NCI-H526 (cell line): ENCODE measurements at regions not wholly inside any gene's neighbourhood (a gene's known extent, or its start where the extent isn't known, plus 50 kb on each side); places are given as distances from the start of the nearest gene placed in this dataset.

Source experiments
- DNase-seq, 2 experiments: peaks; one replicate each; lab custom pipeline; 2025; lab: John Stamatoyannopoulos, UW

DNA sequence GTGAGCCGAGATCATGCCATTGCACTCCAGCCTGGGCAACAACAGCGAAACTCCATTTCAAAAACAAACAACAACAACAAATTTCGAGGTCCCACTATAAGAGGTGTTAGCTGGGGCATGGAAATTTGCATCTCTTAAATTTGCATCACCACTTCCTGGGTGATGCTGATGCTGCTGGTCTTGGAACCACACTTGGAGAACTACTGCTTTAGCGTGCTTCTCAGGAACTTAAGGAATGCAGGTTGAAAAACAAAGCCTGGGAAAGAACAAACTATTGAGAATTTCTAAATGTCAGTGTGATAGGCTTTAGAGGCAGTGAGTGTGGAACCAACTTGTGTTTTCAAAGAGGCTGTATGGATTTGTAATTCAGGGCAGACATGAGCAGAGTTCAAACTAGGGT is 858.4 kb upstream of the ARPP21 start:
- no peak for DNase-seq

DNA sequence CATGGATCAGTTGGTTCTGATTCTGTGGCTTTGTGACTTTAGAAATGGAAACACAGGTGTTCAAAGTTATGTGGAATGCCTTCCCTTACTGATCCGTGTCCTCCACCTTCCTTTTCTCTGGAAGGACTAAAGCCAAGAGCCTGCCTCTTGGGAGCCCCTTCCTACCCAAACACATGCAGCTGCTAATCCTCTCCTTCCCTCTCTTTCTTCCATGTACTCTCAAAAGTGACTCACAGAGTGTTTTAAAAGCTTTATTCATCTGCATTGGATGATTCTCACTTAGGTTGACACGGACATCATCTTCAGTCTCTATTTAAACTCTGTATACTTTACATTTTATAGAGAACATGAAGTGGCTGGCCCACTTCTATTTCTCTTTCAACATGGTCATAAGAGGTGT is 856.5 kb upstream of the ARPP21 start:
- no peak for DNase-seq

DNA sequence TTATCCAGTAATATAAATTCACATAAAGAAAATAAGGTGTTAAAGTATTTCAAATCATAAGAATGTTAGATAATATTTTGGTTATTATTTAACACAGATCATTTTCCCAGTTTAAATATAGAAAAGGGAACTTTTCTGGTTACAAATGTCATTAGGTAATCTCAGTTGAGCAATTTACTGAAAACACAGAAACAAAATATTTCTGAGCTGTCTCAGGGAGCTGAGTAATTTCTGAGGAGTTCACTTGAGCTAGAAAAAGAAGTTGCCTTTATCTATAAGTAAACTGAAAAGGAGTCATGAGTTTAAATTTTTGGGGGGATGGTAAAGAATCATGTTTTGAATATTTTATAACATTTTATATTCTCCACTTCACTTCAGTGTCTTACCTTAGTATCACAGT is 855.4 kb upstream of the ARPP21 start:
- no peak for DNase-seq

DNA sequence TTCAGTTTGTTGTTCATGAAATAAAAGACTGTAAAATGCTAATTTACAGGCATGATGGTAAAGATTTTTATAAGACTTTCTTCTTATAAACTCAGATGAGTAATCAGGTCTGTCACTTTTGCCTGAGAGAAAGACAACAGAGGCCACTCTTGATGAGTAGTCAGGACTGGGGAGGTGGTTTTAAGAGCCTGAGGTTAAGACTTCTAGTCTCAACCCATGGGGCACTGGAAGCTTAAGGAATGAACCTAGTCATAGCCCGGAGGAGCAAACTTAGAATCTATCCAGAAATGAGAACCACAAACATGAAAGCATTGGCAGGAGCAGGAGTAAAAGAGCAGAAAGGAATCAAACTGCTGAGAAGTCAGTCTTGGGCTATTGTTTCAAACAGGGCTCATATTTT is 846.3 kb upstream of the ARPP21 start:
- no peak for DNase-seq

DNA sequence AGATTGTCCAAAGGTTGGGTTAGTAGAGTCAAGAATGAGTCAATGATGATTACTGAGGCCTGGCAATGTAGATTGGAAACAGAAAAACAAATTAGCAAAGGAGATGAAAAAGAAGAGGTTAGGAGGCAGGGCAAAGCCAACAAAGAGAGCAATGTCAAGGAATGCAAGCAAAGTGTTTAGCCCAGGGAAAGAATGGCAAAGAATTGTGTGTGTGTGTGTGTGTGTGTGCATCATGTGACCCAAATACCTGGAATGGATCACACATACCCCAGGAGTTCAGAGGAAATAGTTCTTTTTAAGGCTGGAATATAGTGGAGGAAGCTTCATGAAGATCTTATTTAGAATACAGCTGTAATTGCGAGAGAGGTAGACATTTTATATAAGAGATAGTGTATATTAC is 831.7 kb upstream of the ARPP21 start:
- no peak for DNase-seq

DNA sequence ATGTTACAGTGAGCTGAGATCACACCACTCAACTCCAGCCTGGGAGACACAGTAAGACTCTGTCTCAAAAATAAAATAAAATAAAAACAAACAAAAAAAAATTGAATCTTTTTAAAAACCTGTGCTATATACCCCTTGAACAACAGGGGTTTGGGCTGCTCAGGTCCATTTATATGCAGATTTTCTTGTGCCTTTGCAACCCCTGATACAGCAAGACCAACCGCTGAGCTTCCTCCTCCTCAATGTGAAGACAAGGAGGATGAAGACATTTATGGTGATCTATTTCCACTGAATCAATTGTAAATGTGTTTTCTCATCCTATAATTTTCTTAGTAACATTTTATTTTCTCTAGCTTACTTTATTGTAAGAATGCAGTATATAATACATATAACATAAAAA is 831.0 kb upstream of the ARPP21 start:
- DNase-seq, result no peak

DNA sequence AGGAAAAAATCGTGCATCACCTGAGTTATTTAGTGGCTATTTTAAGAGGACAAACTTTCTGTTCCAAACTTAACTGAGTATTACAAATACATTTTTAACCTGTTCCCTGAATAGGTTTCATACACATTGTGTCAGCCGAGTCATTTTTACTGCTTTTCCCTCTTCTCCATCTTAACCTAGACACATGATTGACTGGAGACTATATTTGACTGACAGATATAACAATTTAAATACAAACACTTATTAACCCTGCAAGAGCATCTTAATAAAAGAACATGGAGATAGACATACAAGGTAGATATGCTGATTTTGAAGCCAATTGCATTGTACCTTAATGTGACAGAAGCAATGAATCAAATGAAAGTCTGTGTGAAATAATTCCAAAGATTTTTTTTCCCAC is 810.5 kb upstream of the ARPP21 start:
- no peak for DNase-seq

DNA sequence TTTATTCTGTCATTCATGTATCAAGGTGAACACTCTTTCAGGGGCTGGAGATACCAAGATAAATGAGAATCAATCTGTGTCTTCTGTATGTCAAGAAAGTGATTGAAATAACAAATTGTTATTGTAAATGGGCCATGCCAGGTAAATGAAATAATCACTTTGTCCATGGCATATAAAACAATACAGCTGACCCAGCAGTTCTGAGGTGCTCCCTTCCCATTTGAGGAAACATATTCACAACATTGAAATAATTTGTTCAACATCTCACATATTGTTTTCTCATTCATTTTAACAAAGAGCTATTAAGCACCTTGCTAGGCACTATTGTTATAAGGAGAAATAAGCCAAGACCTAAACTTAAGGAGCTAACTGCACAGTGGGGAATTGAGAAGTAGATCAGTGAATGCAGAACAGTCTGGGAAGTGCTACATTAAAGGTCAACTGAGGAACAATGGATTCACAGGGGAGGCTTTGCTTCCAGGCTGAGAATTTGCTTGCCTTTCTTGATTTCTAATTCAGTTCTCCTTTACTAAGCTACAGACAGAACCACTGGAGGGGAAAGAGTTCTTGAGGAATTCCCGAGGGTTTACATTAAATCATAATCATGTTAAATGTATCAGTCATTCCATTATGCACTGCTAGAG is 806.3 kb upstream of the ARPP21 start:
- no peak for DNase-seq

DNA sequence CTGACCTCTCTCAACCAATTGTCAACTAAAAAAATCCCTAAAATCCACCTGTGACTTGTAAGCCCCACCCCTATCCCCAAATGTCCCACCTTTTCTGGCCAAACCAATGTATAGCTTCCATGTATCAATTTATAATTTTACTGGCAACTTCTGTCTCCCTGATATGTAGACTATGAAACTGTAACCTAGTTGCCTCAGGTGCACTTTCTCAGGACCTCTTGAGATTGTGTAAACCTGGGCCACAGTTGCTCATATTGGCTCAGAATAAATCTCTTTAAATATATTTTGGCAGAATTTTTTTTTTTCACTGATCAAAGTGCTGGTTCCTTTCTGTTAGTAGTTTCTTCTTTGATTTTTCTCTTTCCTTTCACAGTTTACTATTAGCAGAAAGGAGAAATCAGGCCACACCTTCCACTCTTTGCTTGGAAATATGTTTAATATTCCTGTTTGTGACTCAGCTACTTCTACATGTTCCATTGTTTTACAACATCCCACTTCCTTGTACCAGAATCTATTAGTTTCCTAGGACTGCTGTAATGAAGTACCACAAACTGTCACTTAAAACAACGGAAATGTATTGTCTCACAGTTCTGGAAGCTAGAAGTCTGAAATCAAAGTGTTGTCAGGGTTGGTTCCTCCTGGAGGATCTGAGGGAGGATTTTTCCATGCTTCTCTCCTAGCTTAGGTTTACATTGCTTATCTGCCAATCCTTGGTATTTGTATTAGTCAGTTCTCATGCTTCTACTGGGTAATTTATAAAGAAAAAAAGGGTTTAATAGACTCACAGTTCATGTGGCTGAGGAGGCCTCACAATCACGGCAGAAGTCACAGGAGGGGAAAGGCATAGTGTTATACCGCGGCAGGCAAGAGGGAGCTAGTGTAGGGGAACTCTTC is 801.2 kb upstream of the ARPP21 start:
- no peak for DNase-seq

DNA sequence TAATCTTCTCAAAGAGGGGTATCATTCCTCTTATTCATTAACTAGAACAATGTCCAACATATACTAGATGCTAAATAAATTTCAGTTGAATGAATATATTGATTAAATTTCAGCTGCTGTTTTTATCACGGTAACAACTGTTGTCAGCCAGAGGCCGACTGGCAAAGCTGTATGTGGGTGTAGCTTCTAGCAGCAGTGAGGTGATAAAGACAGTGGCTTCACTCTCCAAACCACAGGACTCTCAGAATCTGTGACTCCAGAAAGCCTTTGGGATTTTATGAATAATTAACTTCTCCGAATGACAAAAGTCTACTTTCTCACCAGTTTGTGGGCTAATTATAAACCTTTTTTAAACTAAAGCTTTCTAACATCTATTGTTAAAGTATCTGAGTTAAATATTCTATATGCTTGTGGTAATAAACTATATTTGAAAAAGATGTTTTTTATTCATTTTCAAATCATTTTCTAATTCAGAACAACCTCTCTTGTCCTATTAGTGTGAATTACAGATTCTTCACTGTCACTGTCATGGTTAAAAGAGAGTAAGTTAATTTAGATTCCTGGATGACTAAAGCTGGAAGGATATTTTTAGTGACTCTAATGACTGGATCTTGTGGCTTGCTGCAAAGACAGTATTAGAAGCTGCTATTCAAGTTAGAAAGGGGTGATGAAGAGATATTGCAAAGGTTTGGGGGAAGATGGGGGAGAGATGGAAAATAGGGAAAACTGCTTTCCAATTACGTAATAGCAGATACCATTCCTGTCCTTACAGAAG is 796.4 kb upstream of the ARPP21 start:
- DNase-seq, result no peak

DNA sequence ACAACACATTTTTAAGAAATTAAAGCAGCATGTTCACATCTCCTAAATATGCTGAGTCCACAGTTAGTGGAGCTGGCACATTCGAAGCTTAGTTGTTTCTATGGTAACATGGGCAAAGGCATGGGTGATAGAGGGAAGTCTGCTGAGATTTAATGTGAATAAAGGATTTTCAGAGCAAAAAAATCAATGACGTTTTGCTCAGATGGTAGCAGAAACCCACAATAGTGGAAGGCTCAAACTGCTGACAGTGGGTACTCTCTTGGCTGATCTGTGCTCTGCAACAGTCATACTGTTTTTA is 795.1 kb upstream of the ARPP21 start:
- no peak for DNase-seq

DNA sequence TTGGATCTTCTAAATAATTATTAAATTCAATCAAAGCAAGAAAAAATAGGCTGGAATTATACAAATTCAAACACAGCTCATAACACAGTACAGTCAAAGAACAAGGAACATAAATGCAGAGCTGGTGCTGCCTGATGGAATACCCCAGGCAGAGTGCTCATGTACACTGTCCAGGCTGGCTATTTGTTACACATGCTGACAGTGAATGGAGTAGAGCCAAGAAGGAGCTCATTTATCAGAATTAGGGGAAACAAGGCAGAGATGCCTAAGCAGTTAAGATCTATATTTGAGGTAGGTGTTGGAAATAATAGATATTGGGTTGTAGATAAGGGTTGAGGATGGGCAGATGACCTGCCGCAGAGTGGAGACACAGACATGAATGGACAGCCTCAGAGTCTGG is 788.2 kb upstream of the ARPP21 start:
- no peak for DNase-seq

DNA sequence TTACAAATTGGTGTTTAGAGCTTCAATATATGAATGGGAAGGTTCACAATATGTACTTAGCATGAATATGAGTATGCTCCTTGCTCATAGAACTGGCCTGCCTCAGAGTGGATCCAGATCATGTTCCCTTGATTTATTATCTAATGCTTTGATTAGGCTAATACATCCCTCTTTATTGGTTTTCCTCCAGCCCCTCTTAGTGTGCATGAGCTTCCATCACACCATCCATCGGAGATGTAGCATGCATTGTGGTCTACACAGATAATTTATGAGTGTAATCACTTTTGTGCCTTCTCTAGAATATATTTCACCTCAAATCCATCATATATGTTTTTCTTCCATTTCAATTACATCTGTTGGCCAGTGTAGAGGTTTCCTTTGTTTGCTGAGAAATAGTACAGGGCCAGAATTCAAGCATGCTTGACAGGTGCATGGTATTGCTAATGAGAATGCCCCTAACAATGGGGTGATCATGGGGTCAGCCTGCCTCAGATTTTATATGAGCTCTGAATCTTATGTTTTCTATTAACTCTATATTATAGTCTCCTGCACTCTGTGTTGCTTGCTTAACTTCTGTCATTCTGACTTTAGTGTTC is 786.4 kb upstream of the ARPP21 start:
- DNase-seq, result no peak

DNA sequence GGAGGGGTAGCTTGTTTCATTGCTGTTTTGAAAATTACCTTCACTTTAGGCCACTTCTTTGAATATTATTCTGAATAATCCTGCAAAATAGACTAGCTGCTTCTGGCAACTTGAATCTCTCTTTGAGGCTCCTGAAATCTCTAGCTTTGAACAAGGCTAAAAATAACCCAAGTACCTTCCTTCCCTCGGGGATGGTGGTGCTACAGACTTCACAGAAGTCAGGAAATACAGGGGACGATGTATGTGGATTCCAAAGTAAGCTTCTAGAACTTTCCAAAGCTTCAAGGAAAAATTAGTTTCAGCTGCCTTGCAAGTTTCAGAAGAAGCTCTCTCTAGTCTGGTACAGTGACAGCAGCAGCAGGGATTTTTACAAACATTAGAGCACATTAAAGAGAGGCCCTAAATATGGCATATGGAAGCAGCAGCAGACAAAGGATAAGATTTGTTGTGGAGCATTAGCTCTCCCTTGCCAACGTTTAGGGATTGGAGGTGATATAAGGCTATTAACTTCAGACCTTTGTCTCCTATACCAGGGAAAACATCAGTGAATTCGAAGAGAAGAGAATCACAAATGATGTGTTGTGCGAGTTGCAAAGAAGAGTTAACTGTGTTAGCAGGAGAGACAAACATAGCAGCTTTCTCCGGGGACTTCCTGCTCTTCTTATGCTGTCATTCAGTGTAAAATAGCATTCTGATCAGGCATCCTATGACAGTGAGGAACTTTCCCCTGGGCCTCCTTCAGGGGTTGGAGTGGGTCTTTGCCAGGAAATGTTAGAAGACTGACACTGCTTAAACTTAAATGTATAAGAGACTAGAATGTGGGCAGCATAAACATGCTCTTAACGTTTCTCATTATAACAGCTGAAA is 783.0 kb upstream of the ARPP21 start:
- DNase-seq, result no peak

DNA sequence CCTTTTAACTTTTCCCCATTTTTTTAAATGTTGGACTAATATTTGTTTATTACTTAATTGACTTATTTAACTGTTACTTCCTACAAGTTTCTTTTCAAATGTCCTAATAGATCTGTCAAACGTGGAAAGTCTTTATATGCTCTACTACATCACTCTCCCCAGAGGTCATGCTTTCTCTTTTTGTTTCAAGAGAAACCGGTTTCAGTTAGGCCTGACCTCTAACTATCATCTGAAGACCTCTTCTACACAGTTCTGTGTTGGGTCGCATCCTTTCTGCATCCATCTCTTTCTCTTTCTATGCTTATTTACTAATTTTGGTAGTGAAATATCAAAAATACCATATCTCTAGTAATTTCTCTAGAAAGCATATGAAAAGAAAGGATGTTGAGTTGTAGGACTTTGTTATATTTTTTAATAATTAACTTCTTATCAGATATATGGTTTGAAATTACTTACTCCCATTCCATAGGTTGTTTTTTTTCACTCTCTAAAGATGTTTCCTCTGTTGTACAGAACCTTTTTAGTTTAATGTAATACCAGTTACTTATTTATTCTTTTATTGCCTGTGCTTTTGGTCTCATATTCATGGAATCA is 781.2 kb upstream of the ARPP21 start:
- DNase-seq, result no peak

DNA sequence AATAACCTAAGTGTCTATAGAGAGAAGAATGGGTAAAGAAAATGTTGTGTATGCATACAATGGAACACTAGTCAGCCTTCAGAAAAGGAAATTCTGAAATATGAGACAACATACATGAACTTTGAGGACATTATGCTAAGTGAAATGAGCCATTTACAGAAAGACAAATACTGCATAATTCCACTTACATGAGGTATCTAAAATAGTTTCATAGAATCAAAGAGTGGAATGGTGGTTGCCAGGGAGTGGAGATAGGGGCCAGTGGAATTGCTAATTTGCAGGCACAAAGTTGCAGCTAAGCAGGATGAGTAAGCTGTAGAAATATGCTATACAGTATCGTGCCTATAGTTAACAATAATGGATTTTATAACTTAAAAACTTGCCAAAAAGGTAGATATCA is 779.6 kb upstream of the ARPP21 start:
- DNase-seq, result peak in 1 of 2 experiments; percentile 2

DNA sequence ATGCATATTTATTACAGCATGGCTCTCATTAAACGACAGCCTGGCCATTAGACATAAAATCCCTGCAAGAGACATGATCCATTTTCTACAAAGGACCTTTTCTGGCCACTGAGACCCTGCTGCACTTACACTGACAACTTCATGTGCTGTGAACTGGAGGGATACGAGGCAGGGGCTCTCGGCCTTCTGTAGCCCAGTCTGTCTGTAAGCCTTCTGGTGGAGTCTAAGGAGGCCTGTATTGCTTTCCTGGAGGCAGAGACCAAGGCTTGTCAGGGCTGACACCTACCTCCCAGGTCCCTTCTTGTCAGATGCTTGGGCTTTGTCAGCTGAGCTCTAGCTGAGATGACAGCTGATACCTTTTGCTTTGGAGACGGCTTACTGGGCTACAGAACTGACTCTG is 776.9 kb upstream of the ARPP21 start:
- no peak for DNase-seq

DNA sequence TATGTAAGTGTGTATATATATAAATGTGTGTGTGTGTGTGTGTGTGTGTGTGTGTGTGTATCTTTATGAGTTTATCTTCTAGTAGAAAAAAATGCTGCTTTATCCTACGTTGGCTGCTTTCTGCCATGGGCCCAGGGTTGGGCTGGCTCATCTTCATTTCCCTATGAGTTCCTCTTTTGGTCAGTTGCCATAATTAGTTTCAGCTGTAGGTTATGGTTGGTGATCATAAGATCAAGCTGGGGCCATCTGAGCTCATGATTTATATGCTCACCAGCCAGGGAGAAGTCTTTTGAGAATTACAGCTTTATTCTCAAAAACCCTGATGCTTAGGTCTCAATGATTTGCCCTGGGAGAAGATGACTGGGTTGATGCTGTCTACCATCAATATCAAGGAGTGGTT is 775.8 kb upstream of the ARPP21 start:
- no peak for DNase-seq

DNA sequence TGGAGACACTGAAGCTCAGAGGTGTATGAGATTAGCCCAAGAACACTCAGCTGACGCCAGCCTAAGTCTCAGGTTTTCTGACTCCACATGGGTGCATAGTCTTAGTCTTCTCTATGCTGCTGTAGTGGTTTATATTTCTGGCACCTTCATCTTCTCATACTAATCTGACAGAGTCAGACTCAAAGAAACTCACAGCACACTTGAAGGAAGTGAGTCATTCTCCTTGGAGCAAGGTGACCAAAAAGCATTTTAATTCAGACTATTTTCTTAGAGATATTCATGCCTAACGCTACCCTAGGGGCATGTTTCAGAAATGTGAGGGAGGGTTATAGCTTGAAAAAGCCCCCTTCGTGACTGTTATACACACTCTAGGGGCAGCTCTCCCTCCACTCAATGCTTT is 775.3 kb upstream of the ARPP21 start:
- no peak for DNase-seq

DNA sequence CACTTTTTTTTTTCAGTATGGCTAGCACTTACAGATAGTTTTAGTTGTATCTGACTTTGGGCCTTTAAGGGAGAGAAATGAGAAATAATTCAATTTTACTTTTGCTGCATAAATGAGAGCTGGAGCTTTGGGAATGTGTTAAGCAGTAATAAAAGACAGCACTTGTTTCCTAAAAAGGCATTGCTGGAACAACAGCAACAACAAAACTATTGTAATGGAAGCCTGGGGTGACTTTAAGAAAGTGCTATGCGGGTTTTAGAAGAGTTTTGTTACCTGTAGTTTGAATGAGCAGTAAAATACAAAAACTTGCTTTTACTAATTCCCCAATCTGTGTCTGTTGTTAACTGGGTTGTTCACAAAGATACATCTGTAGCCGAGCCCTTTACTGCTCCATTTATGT is 774.0 kb upstream of the ARPP21 start:
- no peak for DNase-seq

DNA sequence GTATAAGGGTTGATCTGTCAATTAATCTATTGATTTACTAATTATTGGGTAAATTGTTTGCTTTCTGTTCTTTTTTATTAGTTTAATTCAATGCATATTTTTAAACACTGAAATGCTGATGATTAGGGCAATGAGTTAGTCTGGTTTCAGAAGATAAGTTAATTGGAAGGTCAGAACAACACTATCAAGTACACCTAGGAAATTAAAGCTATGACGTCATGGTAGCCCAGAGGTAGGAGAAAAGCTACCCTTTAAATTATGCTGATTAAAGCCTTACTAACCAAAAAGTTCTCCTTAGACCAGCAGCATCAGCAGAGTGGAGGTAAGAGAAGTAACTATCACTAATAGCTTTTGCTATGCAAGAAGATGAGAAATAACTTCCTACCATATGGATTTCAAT is 770.4 kb upstream of the ARPP21 start:
- no peak for DNase-seq
